ENCODE measurements at regions not wholly inside any gene's neighbourhood (a gene's known extent, or its start where the extent isn't known, plus 50 kb on each side); places are given as distances from the start of the nearest gene placed in this dataset.

GRCh38 chr7:131015657-131015958, 281.6 kb upstream of the KLF14 start:
- Histone ChIP-seq H3K36me3 (ENCODE audit: control insufficient read depth in 2 of 2, extremely low read depth in 1 of 2, insufficient read depth in 2 of 2, low read length in 2 of 2) (no peaks in the 10 kb centered on the region), H3K27me3 (ENCODE audit: control insufficient read depth, extremely low read depth, insufficient read depth, low read length) (no peaks in the 10 kb centered on the region), H3K4me3 (ENCODE audit: control insufficient read depth in 2 of 3, extremely low read depth in 1 of 3, insufficient read depth in 2 of 3, low read depth in 1 of 3, low read length in 3 of 3) (no peak overlapping the region), H2AFZ (ENCODE audit: control insufficient read depth, low read length) (no peak overlapping the region), H4K20me1 (ENCODE audit: control insufficient read depth, extremely low read depth, insufficient read depth, low read length) (no peaks in the 10 kb centered on the region), H3K27ac (ENCODE audit: control insufficient read depth, insufficient read depth, low read length) (no peak overlapping the region), H3K4me1 (ENCODE audit: control insufficient read depth, extremely low read depth, insufficient read depth, low read length) (peaks cover 34% of the 10 kb centered on the region), H3K9me3 (ENCODE audit: control insufficient read depth, low read depth, low read length) (no peaks in the 10 kb centered on the region), H3K9ac (ENCODE audit: control insufficient read depth, extremely low read depth, insufficient read depth, low read length) (no peak overlapping the region), H3K4me2 (ENCODE audit: control insufficient read depth, extremely low read depth, insufficient read depth, low read depth, low read length) (no peak overlapping the region), H3K9me1 (ENCODE audit: control insufficient read depth, extremely low read depth, insufficient read depth, low read length) (no peaks in the 10 kb centered on the region), H3K79me2 (ENCODE audit: control insufficient read depth, insufficient read depth, low read length) (peaks cover 4% of the 10 kb centered on the region)
- DNase-seq (ENCODE audit: low read depth, low spot score) (no peak), FAIRE-seq (no peak)
- TF ChIP-seq EZH2 (IDR thresholded peaks at IDR 0.05; ENCODE audit: low read length), result no peak
- no peak for TF ChIP-seq CTCF (optimal IDR thresholded peaks at IDR 0.05 in 1 of 3, IDR thresholded peaks at IDR 0.05 in 1 of 3, conservative IDR thresholded peaks at IDR 0.05 in 1 of 3; ENCODE audit: extremely low read depth in 1 of 3, insufficient read depth in 2 of 3, low read length in 3 of 3)
- dilution Hi-C loops (cut with MboI; ENCODE audit: extremely low pct_ligation_motif_present, low sequenced_read_pairs), result no loop called here

- no peak overlapping the region for H3K4me2 ChIP-seq (ENCODE audit: control insufficient read depth, extremely low read depth, insufficient read depth, low read depth, low read length)
- no peak for FAIRE-seq
Measured at GRCh38 chr7:131016230-131016629, 282.2 kb upstream of the KLF14 start.

More at GRCh38 chr7:131016230-131016629, 282.2 kb upstream of the KLF14 start:
- no peaks in the 10 kb centered on the region for H3K9me3 ChIP-seq (ENCODE audit: control insufficient read depth, low read depth, low read length)
- no peak for TF ChIP-seq CTCF (optimal IDR thresholded peaks at IDR 0.05 in 1 of 3, IDR thresholded peaks at IDR 0.05 in 1 of 3, conservative IDR thresholded peaks at IDR 0.05 in 1 of 3; ENCODE audit: extremely low read depth in 1 of 3, insufficient read depth in 2 of 3, low read length in 3 of 3)
- no peak for TF ChIP-seq EZH2 (IDR thresholded peaks at IDR 0.05; ENCODE audit: low read length)
- H3K4me1 ChIP-seq (ENCODE audit: control insufficient read depth, extremely low read depth, insufficient read depth, low read length), result peaks cover 28% of the 10 kb centered on the region
- no peak overlapping the region for H3K4me3 ChIP-seq (ENCODE audit: control insufficient read depth in 2 of 3, extremely low read depth in 1 of 3, insufficient read depth in 2 of 3, low read depth in 1 of 3, low read length in 3 of 3)
- H3K27me3 ChIP-seq (ENCODE audit: control insufficient read depth, extremely low read depth, insufficient read depth, low read length), result no peaks in the 10 kb centered on the region
- peaks cover 4% of the 10 kb centered on the region for H3K79me2 ChIP-seq (ENCODE audit: control insufficient read depth, insufficient read depth, low read length)
- no peak for DNase-seq (ENCODE audit: low read depth, low spot score)
- H4K20me1 ChIP-seq (ENCODE audit: control insufficient read depth, extremely low read depth, insufficient read depth, low read length), result no peaks in the 10 kb centered on the region
- dilution Hi-C loops (cut with MboI; ENCODE audit: extremely low pct_ligation_motif_present, low sequenced_read_pairs), result no loop called here
- no peaks in the 10 kb centered on the region for H3K36me3 ChIP-seq (ENCODE audit: control insufficient read depth in 2 of 2, extremely low read depth in 1 of 2, insufficient read depth in 2 of 2, low read length in 2 of 2)
- H2AFZ ChIP-seq (ENCODE audit: control insufficient read depth, low read length), result no peak overlapping the region
- no peak overlapping the region for H3K9ac ChIP-seq (ENCODE audit: control insufficient read depth, extremely low read depth, insufficient read depth, low read length)
- H3K27ac ChIP-seq (ENCODE audit: control insufficient read depth, insufficient read depth, low read length), result no peak overlapping the region
- no peaks in the 10 kb centered on the region for H3K9me1 ChIP-seq (ENCODE audit: control insufficient read depth, extremely low read depth, insufficient read depth, low read length)

Measured in keratinocyte (primary cell).